Stomach smooth muscle (tissue), 2 donors: ENCODE measurements at regions not wholly inside any gene's neighbourhood (a gene's known extent, or its start where the extent isn't known, plus 50 kb on each side); places are given as distances from the start of the nearest gene placed in this dataset.

ENCODE experiments used
- H3K27ac ChIP-seq: one replicate; pipeline ENCODE4 v1.7.0; 2013; ENCODE audit warnings: mild to moderate bottlenecking, low read length, inconsistent platforms
- H3K27me3 ChIP-seq, 2 donors: one replicate each; pipeline ENCODE4 v1.7.0; 2013; ENCODE audit warnings: low read length in 2 of 2; ENCODE audit not compliant: insufficient read depth in 2 of 2, control insufficient read depth in 1 of 2
- H3K36me3 ChIP-seq, 2 donors: one replicate each; pipeline ENCODE4 v1.7.0; 2013; ENCODE audit warnings: low read length in 2 of 2; ENCODE audit not compliant: control insufficient read depth in 2 of 2, insufficient read depth in 2 of 2
- H3K4me1 ChIP-seq: one replicate; pipeline ENCODE4 v1.7.0; 2013; ENCODE audit warnings: low read length; ENCODE audit not compliant: control insufficient read depth, insufficient read depth
- H3K4me3 ChIP-seq, 2 donors: one replicate each; pipeline ENCODE4 v1.7.0; 2013; ENCODE audit warnings: low read length in 2 of 2
- H3K9ac ChIP-seq, 2 donors: one replicate each; pipeline ENCODE4 v1.7.0; 2013; ENCODE audit warnings: low read length in 2 of 2, mild to moderate bottlenecking in 1 of 2
- H3K9me3 ChIP-seq, 2 donors: one replicate each; pipeline ENCODE4 v1.7.0; 2013; ENCODE audit warnings: low read length in 2 of 2; ENCODE audit not compliant: control insufficient read depth in 2 of 2
- donor health status: healthy.
- donor health status: Pancreatic carcinoma.

DNA sequence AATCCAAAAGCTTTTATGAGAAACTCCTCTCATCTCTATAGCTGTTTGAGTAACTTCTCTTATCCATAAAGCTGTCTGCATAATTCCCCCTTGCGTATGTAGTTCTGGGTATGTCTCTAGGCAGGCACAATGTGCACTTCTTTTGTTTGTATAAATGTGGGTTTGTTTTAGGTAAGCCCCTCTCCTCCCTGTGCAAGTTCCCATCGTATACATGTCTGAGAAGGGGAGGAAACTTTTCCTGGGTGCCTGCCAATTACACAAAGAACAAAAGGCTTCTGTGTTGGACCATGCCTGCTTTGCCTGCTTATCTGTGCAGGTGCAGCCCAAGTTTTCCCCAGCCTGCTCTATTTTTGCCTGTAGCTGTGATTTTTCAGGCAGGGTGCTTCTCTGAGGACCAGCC is 96.7 kb downstream of the CCER1 start:
- peaks cover 3% of the 10 kb centered on the region for H3K4me1 ChIP-seq
- H3K27ac ChIP-seq, result no peak overlapping the region
- peaks cover 0 to 3% of the 10 kb centered on the region in 2 donors for H3K9me3 ChIP-seq

DNA sequence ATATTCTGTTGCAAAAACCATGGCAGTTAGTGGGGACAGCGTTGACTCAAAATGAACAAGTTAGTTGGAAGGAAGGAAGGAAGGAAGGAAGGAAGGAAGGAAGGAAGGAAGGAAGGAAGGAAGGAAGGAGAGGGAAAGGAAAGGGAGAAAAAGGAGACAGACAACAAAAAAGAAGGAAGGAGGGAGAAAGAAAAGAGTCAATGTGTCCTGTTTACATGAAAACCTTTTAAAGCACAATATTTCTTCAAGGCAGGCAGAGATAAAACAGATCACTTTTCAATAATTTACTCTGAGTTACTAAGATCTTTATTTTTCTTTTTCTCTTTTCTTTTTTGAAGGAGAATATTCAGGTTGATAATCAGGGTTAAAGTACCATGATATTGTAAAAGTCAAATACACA is 99.4 kb downstream of the CCER1 start:
- Histone ChIP-seq H3K9me3 (no peaks in the 10 kb centered on the region), H3K4me3 (no peak overlapping the region), H3K9ac (no peak overlapping the region), H3K36me3 (no peaks in the 10 kb centered on the region), H3K4me1 (peaks cover 3% of the 10 kb centered on the region), H3K27me3 (no peaks in the 10 kb centered on the region), H3K27ac (no peak overlapping the region)

More for the DNA sequence above, 96.7 kb downstream of the CCER1 start:
- Histone ChIP-seq H3K9ac (no peak overlapping the region), H3K36me3 (no peaks in the 10 kb centered on the region), H3K4me3 (no peak overlapping the region), H3K27me3 (no peaks in the 10 kb centered on the region)

DNA sequence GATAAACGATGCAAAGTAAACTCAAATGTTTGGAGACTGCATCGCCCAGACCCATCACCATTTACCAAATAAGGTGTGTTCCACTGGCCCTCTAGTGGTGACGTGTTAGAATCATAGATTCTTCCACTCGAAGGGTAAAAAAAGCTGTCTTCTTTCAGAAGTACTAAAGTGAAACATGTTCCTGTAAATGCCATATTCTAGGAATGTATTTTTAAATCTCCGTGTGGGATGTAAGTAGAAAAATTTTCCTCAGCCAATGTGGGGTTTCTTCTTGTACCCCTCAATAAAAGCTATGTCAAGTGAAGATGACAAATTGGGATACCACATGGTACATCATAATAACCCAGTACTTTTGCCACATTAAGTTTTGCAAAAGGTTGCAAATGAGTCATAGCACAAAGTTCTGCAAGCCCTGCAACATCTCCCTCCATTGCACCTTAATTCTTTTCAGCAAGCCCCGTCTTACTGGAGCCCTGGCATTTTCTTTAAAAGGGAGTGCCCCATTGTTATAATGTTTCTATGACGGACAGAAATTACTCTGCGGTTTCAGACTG is 100.8 kb downstream of the CCER1 start:
- H3K9me3 ChIP-seq, result no peaks in the 10 kb centered on the region
- no peaks in the 10 kb centered on the region for H3K27me3 ChIP-seq
- H3K4me1 ChIP-seq, result peaks cover 3% of the 10 kb centered on the region
- H3K9ac ChIP-seq, result no peak overlapping the region
- H3K27ac ChIP-seq, result no peak overlapping the region
- no peaks in the 10 kb centered on the region for H3K36me3 ChIP-seq
- no peak overlapping the region for H3K4me3 ChIP-seq

GRCh38 chr12:90851800-90852718 is 102.9 kb downstream of the CCER1 start:
- no peak overlapping the region for H3K4me3 ChIP-seq
- no peaks in the 10 kb centered on the region for H3K4me1 ChIP-seq
- H3K36me3 ChIP-seq, result no peaks in the 10 kb centered on the region
- H3K27me3 ChIP-seq, result no peaks in the 10 kb centered on the region
- no peaks in the 10 kb centered on the region for H3K9me3 ChIP-seq
- H3K27ac ChIP-seq, result no peak overlapping the region
- H3K9ac ChIP-seq, result no peak overlapping the region

DNA sequence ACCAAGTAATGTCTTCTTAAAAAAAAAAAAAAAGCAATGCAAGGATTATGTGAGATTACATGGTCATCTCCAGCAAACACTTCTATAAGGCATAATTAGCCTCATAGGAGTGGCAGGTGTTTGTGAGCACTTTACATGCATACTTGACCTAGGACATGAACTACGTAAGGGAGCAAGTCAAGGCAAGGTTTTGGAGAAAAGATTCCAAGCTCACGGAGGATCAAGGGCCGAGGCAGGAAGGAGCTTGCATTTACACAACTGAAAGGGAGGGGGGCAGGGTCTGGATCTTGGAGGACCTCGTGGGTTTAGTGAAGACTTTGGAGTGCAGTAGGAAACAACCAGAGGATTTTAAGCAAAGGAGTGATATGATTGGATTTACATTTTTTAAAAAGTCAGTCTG is 112.5 kb downstream of the CCER1 start:
- Histone ChIP-seq H3K27me3 (no peaks in the 10 kb centered on the region), H3K4me1 (no peaks in the 10 kb centered on the region), H3K4me3 (no peak overlapping the region), H3K9me3 (no peaks in the 10 kb centered on the region), H3K36me3 (no peaks in the 10 kb centered on the region), H3K9ac (no peak overlapping the region), H3K27ac (no peak overlapping the region)

- Histone ChIP-seq H3K9me3 (no peaks in the 10 kb centered on the region), H3K27ac (no peak overlapping the region), H3K27me3 (no peaks in the 10 kb centered on the region), H3K4me1 (peaks cover 6% of the 10 kb centered on the region), H3K36me3 (no peaks in the 10 kb centered on the region), H3K4me3 (no peak overlapping the region), H3K9ac (no peak overlapping the region)
Measured at GRCh38 chr12:90841336-90841735, 113.6 kb downstream of the CCER1 start.

GRCh38 chr12:90839346-90839745 is 115.6 kb downstream of the CCER1 start:
- Histone ChIP-seq H3K27ac (no peak overlapping the region), H3K9me3 (no peaks in the 10 kb centered on the region), H3K4me3 (no peak overlapping the region), H3K4me1 (peaks cover 6% of the 10 kb centered on the region), H3K27me3 (no peaks in the 10 kb centered on the region), H3K36me3 (no peaks in the 10 kb centered on the region), H3K9ac (no peak overlapping the region)

DNA sequence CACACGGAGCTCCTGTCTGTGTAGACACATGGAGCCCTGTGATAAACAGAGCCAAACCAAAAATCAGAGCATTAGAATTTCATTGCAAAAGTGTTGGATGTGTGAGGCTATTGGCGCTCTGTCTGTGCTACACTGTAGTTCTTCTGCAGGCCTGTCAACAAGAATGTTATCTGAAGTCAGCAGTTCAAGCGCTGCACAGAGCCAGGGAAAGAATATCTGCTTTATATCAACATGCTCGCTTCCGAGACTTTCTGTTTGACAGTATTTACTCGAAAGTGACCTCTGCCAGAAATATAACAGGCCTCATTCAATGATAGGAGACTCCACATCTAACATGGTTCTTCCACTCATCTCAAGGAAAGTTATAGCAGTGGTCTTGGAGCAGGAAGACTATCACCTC is 118.3 kb downstream of the CCER1 start:
- peak overlapping the region; percentile 1 to 31 for H3K4me3 ChIP-seq
- H3K27ac ChIP-seq, result no peak overlapping the region
- peaks cover 6% of the 10 kb centered on the region for H3K4me1 ChIP-seq
- no peaks in the 10 kb centered on the region for H3K36me3 ChIP-seq
- H3K27me3 ChIP-seq, result no peaks in the 10 kb centered on the region
- H3K9me3 ChIP-seq, result no peaks in the 10 kb centered on the region
- H3K9ac ChIP-seq, result no peak overlapping the region

DNA sequence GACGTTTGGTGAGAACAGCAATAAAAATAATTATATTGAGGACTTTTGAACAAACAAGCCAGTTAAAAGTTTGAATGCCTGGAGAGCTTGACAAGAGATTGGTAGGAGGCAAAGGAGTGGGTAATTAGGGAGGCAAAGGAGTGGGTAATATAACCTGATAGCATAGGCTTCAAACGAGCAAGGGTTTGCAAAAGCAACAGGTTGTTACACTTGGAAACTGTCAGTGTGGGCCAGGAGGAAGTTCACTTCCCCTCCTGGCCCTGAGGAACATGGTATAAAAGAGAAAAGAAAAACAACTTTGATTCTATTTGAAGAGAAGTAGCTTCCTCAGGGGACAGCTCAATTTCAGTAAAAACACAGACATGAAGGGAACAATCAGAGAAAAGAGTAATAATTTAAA is 121.7 kb downstream of the CCER1 start:
- Histone ChIP-seq H3K4me1 (peaks cover 6% of the 10 kb centered on the region), H3K9ac (no peak overlapping the region), H3K36me3 (no peaks in the 10 kb centered on the region), H3K27ac (no peak overlapping the region), H3K9me3 (no peaks in the 10 kb centered on the region), H3K4me3 (no peak overlapping the region), H3K27me3 (no peaks in the 10 kb centered on the region)

- no peaks in the 10 kb centered on the region for H3K36me3 ChIP-seq
- peaks cover 6% of the 10 kb centered on the region for H3K4me1 ChIP-seq
- no peaks in the 10 kb centered on the region for H3K27me3 ChIP-seq
- no peak overlapping the region for H3K4me3 ChIP-seq
- no peaks in the 10 kb centered on the region for H3K9me3 ChIP-seq
- no peak overlapping the region for H3K27ac ChIP-seq
- no peak overlapping the region for H3K9ac ChIP-seq
Measured at GRCh38 chr12:90832427-90832826, 122.5 kb downstream of the CCER1 start.

- no peak overlapping the region for H3K27ac ChIP-seq
- H3K27me3 ChIP-seq, result no peaks in the 10 kb centered on the region
- H3K9me3 ChIP-seq, result no peaks in the 10 kb centered on the region
- H3K4me1 ChIP-seq, result peaks cover 4% of the 10 kb centered on the region
- no peak overlapping the region for H3K9ac ChIP-seq
- no peaks in the 10 kb centered on the region for H3K36me3 ChIP-seq
- H3K4me3 ChIP-seq, result no peak overlapping the region
Measured at GRCh38 chr12:90831712-90832111, 123.3 kb downstream of the CCER1 start.
